ENCODE measurements at regions not wholly inside any gene's neighbourhood (a gene's known extent, or its start where the extent isn't known, plus 50 kb on each side); places are given as distances from the start of the nearest gene placed in this dataset.

GRCh38 chr6:120564779-120565178 lies 769.5 kb downstream of the TBC1D32 start:
- TF ChIP-seq CTCF (conservative IDR thresholded peaks at IDR 0.05): no peak
- no peak for TF ChIP-seq ZFX (IDR thresholded peaks at IDR 0.05)

All from C4-2B (cell line).